Fibroblast of lung (primary cell): ENCODE measurements at regions not wholly inside any gene's neighbourhood (a gene's known extent, or its start where the extent isn't known, plus 50 kb on each side); places are given as distances from the start of the nearest gene placed in this dataset.

ENCODE experiments used
- DNase-seq, 2 donors: peaks; one replicate each; pipeline versions ENCODE4 v3.0.0 to v3.0.0-alpha.2; 2010; ENCODE audit warnings: low read depth in 2 of 2
- H2AFZ ChIP-seq: 2 replicates; pipeline ENCODE4 v1.5.1; 2012; ENCODE audit warnings: low read length, control low read depth, inconsistent platforms
- H3K27ac ChIP-seq: 2 replicates; pipeline ENCODE4 v1.5.1; 2011; ENCODE audit warnings: low read length, control low read depth; ENCODE audit not compliant: insufficient read depth
- H3K27me3 ChIP-seq: 2 replicates; pipeline ENCODE4 v1.5.1; 2011; ENCODE audit warnings: mild to moderate bottlenecking, low read length; ENCODE audit not compliant: control insufficient read depth, insufficient read depth
- H3K36me3 ChIP-seq: 2 replicates; pipeline ENCODE4 v1.5.1; 2011; ENCODE audit warnings: low read length; ENCODE audit not compliant: control insufficient read depth, insufficient read depth
- H3K4me1 ChIP-seq: 2 replicates; pipeline ENCODE4 v1.5.1; 2011; ENCODE audit warnings: low read length; ENCODE audit not compliant: control insufficient read depth, insufficient read depth; ENCODE audit errors: extremely low read depth
- H3K4me2 ChIP-seq: 2 replicates; pipeline ENCODE4 v1.5.1; 2011; ENCODE audit warnings: low read length, control low read depth; ENCODE audit not compliant: insufficient read depth; ENCODE audit errors: extremely low read depth
- H3K4me3 ChIP-seq, 4 experiments: fragments of 200-600 bp in 1 of 4; sonication (generic) in 1 of 4; replicated peaks in 1 of 4; 2 replicates each; pipeline ENCODE4 v1.5.1; 2011 to 2016; ENCODE audit warnings: low read length in 4 of 4, low read depth in 3 of 4, mild to moderate bottlenecking in 3 of 4, control low read depth in 2 of 4, inconsistent platforms in 1 of 4, mixed read lengths in 1 of 4; ENCODE audit not compliant: insufficient read depth in 1 of 4; ENCODE audit errors: control extremely low read depth in 1 of 4
- H3K79me2 ChIP-seq: 2 replicates; pipeline ENCODE4 v1.5.1; 2012; ENCODE audit warnings: mild to moderate bottlenecking, low read length, inconsistent platforms; ENCODE audit not compliant: control insufficient read depth, insufficient read depth
- H3K9ac ChIP-seq: 2 replicates; pipeline ENCODE4 v1.5.1; 2011; ENCODE audit warnings: mild to moderate bottlenecking, low read length, control low read depth; ENCODE audit not compliant: insufficient read depth
- H3K9me3 ChIP-seq: 2 replicates; pipeline ENCODE4 v1.5.1; 2012; ENCODE audit warnings: low read depth, low read length; ENCODE audit not compliant: control insufficient read depth, insufficient read depth
- H4K20me1 ChIP-seq: 2 replicates; pipeline ENCODE4 v1.5.1; 2011; ENCODE audit warnings: low read length; ENCODE audit not compliant: control insufficient read depth, insufficient read depth; ENCODE audit errors: extremely low read depth
- EZH2 ChIP-seq: IDR thresholded peaks from 2 replicates; pipeline ENCODE4 v1.5.1; 2012; ENCODE audit warnings: low read length, control low read depth, mild to moderate bottlenecking; ENCODE audit errors: missing control alignments
- TF ChIP-seq, protein P1 (sequence below), 2 donors: IDR thresholded peaks in 1 of 2; conservative IDR thresholded peaks in 1 of 2; 1 replicate in 1 of 2; 2 replicates in 1 of 2; pipeline ENCODE4 v1.5.1; 2011 to 2012; ENCODE audit warnings: low read length in 2 of 2, control low read depth in 1 of 2, inconsistent platforms in 1 of 2, low read depth in 1 of 2, mild to moderate bottlenecking in 1 of 2

DNA sequence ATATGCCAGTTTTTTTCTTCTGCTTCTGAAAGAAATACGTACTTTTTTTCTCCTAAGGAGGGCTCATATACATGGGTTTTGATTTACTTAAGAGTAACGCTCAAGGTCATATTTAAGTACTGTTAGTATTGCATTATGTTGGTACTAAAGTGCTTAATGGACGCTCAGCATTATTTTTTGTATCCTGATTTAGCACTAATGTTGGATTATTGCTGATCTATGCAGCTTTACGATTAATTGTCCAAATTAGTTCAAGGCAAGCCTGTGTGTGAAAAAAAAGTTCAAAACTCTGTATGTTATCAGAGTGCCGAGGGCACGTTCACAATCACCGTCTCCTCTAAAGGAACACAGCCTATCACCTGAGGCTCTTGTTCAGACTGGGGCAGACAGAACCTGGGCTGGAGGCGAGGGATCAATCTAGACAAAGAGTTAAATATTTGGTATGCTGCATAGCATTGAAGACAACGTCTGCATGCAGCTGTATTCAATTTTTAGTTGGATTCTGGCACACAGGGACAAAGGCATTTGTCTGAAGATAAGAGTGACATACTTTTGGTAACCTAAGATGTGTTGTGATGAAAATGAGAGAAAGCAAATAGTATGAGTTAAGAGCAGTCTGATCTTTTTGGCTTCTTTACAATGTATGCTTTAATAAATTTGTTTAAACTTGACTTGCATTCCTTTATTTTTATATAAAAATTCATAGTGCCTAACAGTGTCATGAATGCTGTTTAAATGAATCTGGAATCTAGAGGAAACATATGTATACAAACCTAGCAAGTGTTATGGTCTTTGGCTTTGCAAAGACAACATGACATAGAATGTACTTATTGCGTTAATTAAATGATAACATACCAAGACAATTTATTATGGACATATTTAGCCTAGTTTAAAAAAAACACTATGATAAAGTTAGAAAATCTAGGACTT, 341.2 kb downstream of the SAMD5 start:
- H3K4me1 ChIP-seq = no peaks in the 10 kb centered on the region
- H2AFZ ChIP-seq = no peak overlapping the region
- H3K27ac ChIP-seq = no peak overlapping the region
- no peak overlapping the region for H3K4me3 ChIP-seq
- H3K9ac ChIP-seq = no peak overlapping the region
- no peaks in the 10 kb centered on the region for H3K79me2 ChIP-seq
- H3K4me2 ChIP-seq = no peak overlapping the region
- H4K20me1 ChIP-seq = no peaks in the 10 kb centered on the region
- H3K27me3 ChIP-seq = no peaks in the 10 kb centered on the region
- peak in 1 of 2 donors; percentile 13 for DNase-seq
- no peaks in the 10 kb centered on the region for H3K9me3 ChIP-seq
- H3K36me3 ChIP-seq = no peaks in the 10 kb centered on the region
- TF ChIP-seq, protein P1, sequence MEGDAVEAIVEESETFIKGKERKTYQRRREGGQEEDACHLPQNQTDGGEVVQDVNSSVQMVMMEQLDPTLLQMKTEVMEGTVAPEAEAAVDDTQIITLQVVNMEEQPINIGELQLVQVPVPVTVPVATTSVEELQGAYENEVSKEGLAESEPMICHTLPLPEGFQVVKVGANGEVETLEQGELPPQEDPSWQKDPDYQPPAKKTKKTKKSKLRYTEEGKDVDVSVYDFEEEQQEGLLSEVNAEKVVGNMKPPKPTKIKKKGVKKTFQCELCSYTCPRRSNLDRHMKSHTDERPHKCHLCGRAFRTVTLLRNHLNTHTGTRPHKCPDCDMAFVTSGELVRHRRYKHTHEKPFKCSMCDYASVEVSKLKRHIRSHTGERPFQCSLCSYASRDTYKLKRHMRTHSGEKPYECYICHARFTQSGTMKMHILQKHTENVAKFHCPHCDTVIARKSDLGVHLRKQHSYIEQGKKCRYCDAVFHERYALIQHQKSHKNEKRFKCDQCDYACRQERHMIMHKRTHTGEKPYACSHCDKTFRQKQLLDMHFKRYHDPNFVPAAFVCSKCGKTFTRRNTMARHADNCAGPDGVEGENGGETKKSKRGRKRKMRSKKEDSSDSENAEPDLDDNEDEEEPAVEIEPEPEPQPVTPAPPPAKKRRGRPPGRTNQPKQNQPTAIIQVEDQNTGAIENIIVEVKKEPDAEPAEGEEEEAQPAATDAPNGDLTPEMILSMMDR (conservative IDR thresholded peaks at IDR 0.05 in 1 of 2, IDR thresholded peaks at IDR 0.05 in 1 of 2; ENCODE audit: low read depth in 1 of 2, low read length in 2 of 2) = no peak
- no peak for TF ChIP-seq EZH2

DNA sequence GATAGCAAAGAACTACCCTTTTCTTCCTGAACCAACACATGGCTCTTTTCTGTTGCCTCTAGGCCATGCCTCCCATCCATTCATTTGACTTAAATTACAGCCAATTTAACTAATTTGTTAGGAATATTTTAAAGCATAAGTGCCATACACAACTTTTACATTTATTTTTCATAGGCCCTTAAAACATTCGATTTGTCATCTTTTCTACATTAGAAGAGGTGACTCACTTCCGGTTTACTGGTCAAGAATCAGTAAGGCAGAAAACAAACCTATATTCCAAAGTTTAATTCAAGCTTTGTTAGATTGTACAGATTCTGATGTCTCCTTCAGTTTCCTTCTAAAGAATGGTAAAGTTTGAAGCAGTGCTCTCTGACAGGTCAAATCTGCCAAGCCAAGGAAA, 344.3 kb downstream of the SAMD5 start:
- no peak overlapping the region for H2AFZ ChIP-seq
- DNase-seq = peak in 1 of 2 donors; percentile 9
- H3K4me1 ChIP-seq = no peaks in the 10 kb centered on the region
- TF ChIP-seq, protein P1 (conservative IDR thresholded peaks at IDR 0.05 in 1 of 2, IDR thresholded peaks at IDR 0.05 in 1 of 2; ENCODE audit: low read depth in 1 of 2, low read length in 2 of 2) = no peak
- no peak for TF ChIP-seq EZH2
- no peaks in the 10 kb centered on the region for H3K79me2 ChIP-seq
- no peak overlapping the region for H3K4me2 ChIP-seq
- no peaks in the 10 kb centered on the region for H3K9me3 ChIP-seq
- H4K20me1 ChIP-seq = no peaks in the 10 kb centered on the region
- no peak overlapping the region for H3K9ac ChIP-seq
- no peaks in the 10 kb centered on the region for H3K36me3 ChIP-seq
- H3K27ac ChIP-seq = no peak overlapping the region
- H3K27me3 ChIP-seq = no peaks in the 10 kb centered on the region
- H3K4me3 ChIP-seq = no peak overlapping the region

DNA sequence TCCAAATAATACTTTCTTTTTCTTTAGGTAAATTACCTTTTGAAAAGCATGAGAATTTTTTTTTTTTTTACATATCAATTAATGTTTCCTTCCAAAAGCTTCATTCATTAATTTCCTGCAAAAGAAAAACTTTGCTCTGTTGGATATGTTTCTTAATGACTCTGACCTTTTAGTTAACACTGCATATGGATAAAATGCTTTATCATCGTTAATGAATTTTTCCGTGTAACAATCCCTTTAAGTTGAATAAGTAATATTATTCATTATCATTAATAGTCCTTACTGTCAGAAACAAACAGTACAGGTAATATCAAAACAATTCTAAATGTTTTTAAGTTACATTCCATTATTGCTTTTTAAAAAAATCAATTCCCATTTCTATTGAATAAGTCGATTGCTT, 345.1 kb downstream of the SAMD5 start:
- Histone ChIP-seq H3K27ac (no peak overlapping the region), H3K79me2 (no peaks in the 10 kb centered on the region), H3K9ac (no peak overlapping the region), H4K20me1 (no peaks in the 10 kb centered on the region), H3K4me2 (no peak overlapping the region), H3K36me3 (no peaks in the 10 kb centered on the region), H3K4me1 (no peaks in the 10 kb centered on the region), H3K27me3 (no peaks in the 10 kb centered on the region), H3K9me3 (no peaks in the 10 kb centered on the region), H3K4me3 (no peak overlapping the region), H2AFZ (no peak overlapping the region)
- DNase-seq = no peak
- no peak for TF ChIP-seq EZH2
- TF ChIP-seq, protein P1 (conservative IDR thresholded peaks at IDR 0.05 in 1 of 2, IDR thresholded peaks at IDR 0.05 in 1 of 2; ENCODE audit: low read depth in 1 of 2, low read length in 2 of 2) = no peak
